ENCODE measurements at regions not wholly inside any gene's neighbourhood (a gene's known extent, or its start where the extent isn't known, plus 50 kb on each side); places are given as distances from the start of the nearest gene placed in this dataset.

GRCh38 chr16:85334718-85335583, 222.7 kb upstream of the CIBAR2 start:
- TF ChIP-seq POLR2AphosphoS5 (IDR thresholded peaks at IDR 0.05) = peak in 2 of 3 donors; percentile 4 to 58
- TF ChIP-seq POLR2A (IDR thresholded peaks at IDR 0.05) = no peak
- Histone ChIP-seq H3K9me3 (no peaks in the 10 kb centered on the region), H3K4me3 (peak overlapping the region in 1 of 4 donors; percentile 15), H3K4me1 (peaks cover 30 to 48% (median 39%) of the 10 kb centered on the region in 4 donors), H3K27me3 (peaks cover 0 to 13% (median 0%) of the 10 kb centered on the region in 3 donors), H3K27ac (peak overlapping the region; percentile 81 to 88 (median 84)), H3K36me3 (no peaks in the 10 kb centered on the region)
- intact Hi-C loops (cut with DNase I; ENCODE audit: low total_unique reads) = no loop called here
- WGBS, 5 donors = 23 to 47% (median 24%) methylated on average over 30 to 35 of the region's 35 CpGs
- DNase-seq = peak; percentile 89 to 91

GRCh38 chr16:85335584-85336491, 223.6 kb upstream of the CIBAR2 start:
- intact Hi-C loops (cut with DNase I; ENCODE audit: low total_unique reads) = no loop called here
- peaks cover 0 to 12% (median 0%) of the 10 kb centered on the region in 3 donors for H3K27me3 ChIP-seq
- no peaks in the 10 kb centered on the region for H3K36me3 ChIP-seq
- WGBS, 5 donors = 52 to 74% (median 54%) methylated on average over 19 to 24 of the region's 24 CpGs
- peaks cover 21 to 39% (median 30%) of the 10 kb centered on the region in 4 donors for H3K4me1 ChIP-seq
- peak overlapping the region in 1 of 4 donors; percentile 15 for H3K4me3 ChIP-seq
- TF ChIP-seq CTCF (IDR thresholded peaks at IDR 0.05) (no peak), POLR2AphosphoS5 (IDR thresholded peaks at IDR 0.05) (no peak), EP300 (IDR thresholded peaks at IDR 0.05) (no peak), POLR2A (IDR thresholded peaks at IDR 0.05) (no peak)
- DNase-seq = peak in 1 of 2 donors; percentile 55
- peak overlapping the region; percentile 81 to 88 (median 84) for H3K27ac ChIP-seq
- H3K9me3 ChIP-seq = no peaks in the 10 kb centered on the region

- TF ChIP-seq CTCF (IDR thresholded peaks at IDR 0.05) = no peak
- no peak for TF ChIP-seq EP300 (IDR thresholded peaks at IDR 0.05)
- TF ChIP-seq POLR2AphosphoS5 (IDR thresholded peaks at IDR 0.05) = no peak
- no peak for TF ChIP-seq POLR2A (IDR thresholded peaks at IDR 0.05)
Observed at GRCh38 chr16:85337910-85338637, 225.8 kb upstream of the CIBAR2 start.

GRCh38 chr16:85338638-85338982, 226.3 kb upstream of the CIBAR2 start:
- no peak for DNase-seq
- H3K4me1 ChIP-seq = peaks cover 19 to 28% (median 24%) of the 10 kb centered on the region in 4 donors
- no peak for TF ChIP-seq POLR2A (IDR thresholded peaks at IDR 0.05)
- no peak for TF ChIP-seq CTCF (IDR thresholded peaks at IDR 0.05)
- no peak for TF ChIP-seq EP300 (IDR thresholded peaks at IDR 0.05)
- TF ChIP-seq POLR2AphosphoS5 (IDR thresholded peaks at IDR 0.05) = no peak
- peaks cover 0 to 12% (median 0%) of the 10 kb centered on the region in 3 donors for H3K27me3 ChIP-seq
- no peaks in the 10 kb centered on the region for H3K36me3 ChIP-seq
- no peak overlapping the region for H3K4me3 ChIP-seq
- intact Hi-C loops (cut with DNase I; ENCODE audit: low total_unique reads) = no loop called here
- no peak overlapping the region for H3K27ac ChIP-seq
- H3K9me3 ChIP-seq = no peaks in the 10 kb centered on the region
- 91 to 96% (median 94%) methylated on average over 15 of the region's 15 CpGs for WGBS, 5 donors

More at GRCh38 chr16:85337910-85338637, 225.8 kb upstream of the CIBAR2 start:
- no peak overlapping the region for H3K27ac ChIP-seq
- 84 to 90% (median 85%) methylated on average over 11 of the region's 11 CpGs for WGBS, 5 donors
- DNase-seq = no peak
- peaks cover 0 to 12% (median 0%) of the 10 kb centered on the region in 3 donors for H3K27me3 ChIP-seq
- H3K4me3 ChIP-seq = no peak overlapping the region
- H3K36me3 ChIP-seq = no peaks in the 10 kb centered on the region
- intact Hi-C loops (cut with DNase I; ENCODE audit: low total_unique reads) = no loop called here
- peaks cover 19 to 34% (median 27%) of the 10 kb centered on the region in 4 donors for H3K4me1 ChIP-seq
- no peaks in the 10 kb centered on the region for H3K9me3 ChIP-seq
